ENCODE measurements at regions not wholly inside any gene's neighbourhood (a gene's known extent, or its start where the extent isn't known, plus 50 kb on each side); places are given as distances from the start of the nearest gene placed in this dataset.

- Histone ChIP-seq H3K9me3 (no peaks in the 10 kb centered on the region), H3K36me3 (no peaks in the 10 kb centered on the region), H3K27ac (no peak overlapping the region), H3K4me1 (no peaks in the 10 kb centered on the region), H3K27me3 (no peaks in the 10 kb centered on the region), H3K4me3 (no peak overlapping the region)
- intact Hi-C loops (cut with DNase I; ENCODE audit: low total_unique reads), result no loop called here
- TF ChIP-seq POLR2AphosphoS5 (IDR thresholded peaks at IDR 0.05) (no peak), POLR2A (IDR thresholded peaks at IDR 0.05) (no peak)
- TF ChIP-seq, protein P1, sequence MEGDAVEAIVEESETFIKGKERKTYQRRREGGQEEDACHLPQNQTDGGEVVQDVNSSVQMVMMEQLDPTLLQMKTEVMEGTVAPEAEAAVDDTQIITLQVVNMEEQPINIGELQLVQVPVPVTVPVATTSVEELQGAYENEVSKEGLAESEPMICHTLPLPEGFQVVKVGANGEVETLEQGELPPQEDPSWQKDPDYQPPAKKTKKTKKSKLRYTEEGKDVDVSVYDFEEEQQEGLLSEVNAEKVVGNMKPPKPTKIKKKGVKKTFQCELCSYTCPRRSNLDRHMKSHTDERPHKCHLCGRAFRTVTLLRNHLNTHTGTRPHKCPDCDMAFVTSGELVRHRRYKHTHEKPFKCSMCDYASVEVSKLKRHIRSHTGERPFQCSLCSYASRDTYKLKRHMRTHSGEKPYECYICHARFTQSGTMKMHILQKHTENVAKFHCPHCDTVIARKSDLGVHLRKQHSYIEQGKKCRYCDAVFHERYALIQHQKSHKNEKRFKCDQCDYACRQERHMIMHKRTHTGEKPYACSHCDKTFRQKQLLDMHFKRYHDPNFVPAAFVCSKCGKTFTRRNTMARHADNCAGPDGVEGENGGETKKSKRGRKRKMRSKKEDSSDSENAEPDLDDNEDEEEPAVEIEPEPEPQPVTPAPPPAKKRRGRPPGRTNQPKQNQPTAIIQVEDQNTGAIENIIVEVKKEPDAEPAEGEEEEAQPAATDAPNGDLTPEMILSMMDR (IDR thresholded peaks at IDR 0.05), result no peak
- DNase-seq (ENCODE audit: low spot score in 2 of 2), result no peak
These were observed 766.6 kb downstream of the ADGRL2 start for GRCh38 chr1:82567348-82567747.

GRCh38 chr1:82565546-82565945, 764.8 kb downstream of the ADGRL2 start:
- H3K4me3 ChIP-seq, result no peak overlapping the region
- peak overlapping the region; percentile 46 to 62 for H3K27ac ChIP-seq

DNA sequence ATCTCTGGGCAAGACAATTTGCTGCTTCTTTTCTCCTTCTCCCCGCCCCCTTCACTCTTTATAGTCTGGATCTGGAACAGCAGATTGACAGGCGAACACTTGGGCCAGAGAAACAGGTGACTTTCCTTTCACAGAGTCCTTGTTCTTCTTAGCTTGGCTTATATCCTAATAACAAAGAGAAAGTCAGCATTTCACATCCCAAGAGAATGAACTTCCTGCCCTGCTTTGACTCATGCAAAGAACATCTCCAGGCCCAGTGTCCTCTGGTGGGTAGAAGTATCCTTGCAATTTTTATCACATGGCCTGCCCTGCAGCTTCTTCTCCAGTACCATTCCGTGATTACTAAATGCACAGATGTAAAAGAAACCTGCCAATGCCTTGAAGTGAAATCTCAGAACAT, 764.4 kb downstream of the ADGRL2 start:
- no peak overlapping the region for H3K4me3 ChIP-seq
- peak overlapping the region; percentile 46 to 62 for H3K27ac ChIP-seq
- intact Hi-C loops (cut with DNase I; ENCODE audit: low total_unique reads), result no loop called here
- DNase-seq (ENCODE audit: low spot score in 2 of 2), result peak in 1 of 2 donors; percentile 30
- H3K27me3 ChIP-seq, result no peaks in the 10 kb centered on the region
- H3K9me3 ChIP-seq, result no peaks in the 10 kb centered on the region
- H3K36me3 ChIP-seq, result no peaks in the 10 kb centered on the region
- TF ChIP-seq POLR2AphosphoS5 (IDR thresholded peaks at IDR 0.05), result peak in 1 of 3 donors; percentile 27
- TF ChIP-seq POLR2A (IDR thresholded peaks at IDR 0.05), result no peak
- TF ChIP-seq, protein P1 (IDR thresholded peaks at IDR 0.05), result peak in 2 of 3 donors; percentile 31 to 35
- H3K4me1 ChIP-seq, result no peaks in the 10 kb centered on the region

More at GRCh38 chr1:82565546-82565945, 764.8 kb downstream of the ADGRL2 start:
- H3K4me1 ChIP-seq, result no peaks in the 10 kb centered on the region
- TF ChIP-seq, protein P1 (IDR thresholded peaks at IDR 0.05), result no peak
- TF ChIP-seq POLR2A (IDR thresholded peaks at IDR 0.05), result no peak
- TF ChIP-seq POLR2AphosphoS5 (IDR thresholded peaks at IDR 0.05), result no peak
- H3K36me3 ChIP-seq, result no peaks in the 10 kb centered on the region
- H3K9me3 ChIP-seq, result no peaks in the 10 kb centered on the region
- intact Hi-C loops (cut with DNase I; ENCODE audit: low total_unique reads), result no loop called here
- no peak for DNase-seq (ENCODE audit: low spot score in 2 of 2)
- H3K27me3 ChIP-seq, result no peaks in the 10 kb centered on the region

- Histone ChIP-seq H3K4me1 (no peaks in the 10 kb centered on the region), H3K4me3 (no peak overlapping the region), H3K27me3 (no peaks in the 10 kb centered on the region), H3K27ac (no peak overlapping the region), H3K9me3 (no peaks in the 10 kb centered on the region), H3K36me3 (no peaks in the 10 kb centered on the region)
- intact Hi-C loops (cut with DNase I; ENCODE audit: low total_unique reads), result no loop called here
- no peak for TF ChIP-seq POLR2AphosphoS5 (IDR thresholded peaks at IDR 0.05)
- no peak for TF ChIP-seq POLR2A (IDR thresholded peaks at IDR 0.05)
- TF ChIP-seq, protein P1 (IDR thresholded peaks at IDR 0.05), result no peak
- peak in 1 of 2 donors; percentile 37 for DNase-seq (ENCODE audit: low spot score in 2 of 2)
These were observed 763.6 kb downstream of the ADGRL2 start for GRCh38 chr1:82564333-82564732.

DNA sequence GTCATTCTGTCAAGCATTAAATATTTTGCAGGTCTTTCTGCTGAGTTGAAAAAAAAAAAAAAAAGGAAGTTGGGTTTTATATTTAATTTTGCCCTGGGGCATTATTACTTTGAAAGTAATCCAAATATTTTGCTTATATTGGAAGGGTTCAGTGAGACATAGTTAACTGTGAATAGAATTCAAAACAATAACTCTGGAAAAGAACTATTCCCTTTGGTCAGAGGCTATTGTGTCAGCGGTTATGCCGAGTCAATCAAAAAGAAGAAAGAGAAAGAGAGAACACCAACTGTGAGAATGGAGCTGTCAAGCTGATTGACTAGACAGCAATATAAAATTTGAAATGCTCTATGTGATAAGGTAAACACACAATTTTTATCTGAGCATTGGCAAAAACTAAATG, 761.7 kb downstream of the ADGRL2 start:
- TF ChIP-seq POLR2AphosphoS5 (IDR thresholded peaks at IDR 0.05) (no peak), POLR2A (IDR thresholded peaks at IDR 0.05) (no peak)
- TF ChIP-seq, protein P1 (IDR thresholded peaks at IDR 0.05), result no peak
- DNase-seq (ENCODE audit: low spot score in 2 of 2), result no peak
- H3K4me1 ChIP-seq, result no peaks in the 10 kb centered on the region
- intact Hi-C loops (cut with DNase I; ENCODE audit: low total_unique reads), result no loop called here
- no peaks in the 10 kb centered on the region for H3K9me3 ChIP-seq
- no peaks in the 10 kb centered on the region for H3K36me3 ChIP-seq
- H3K4me3 ChIP-seq, result no peak overlapping the region
- H3K27me3 ChIP-seq, result no peaks in the 10 kb centered on the region
- H3K27ac ChIP-seq, result no peak overlapping the region
